GM12891 (cell line): ENCODE measurements at regions not wholly inside any gene's neighbourhood (a gene's known extent, or its start where the extent isn't known, plus 50 kb on each side); places are given as distances from the start of the nearest gene placed in this dataset.

Experiments used
- DNase-seq: peaks from one replicate; pipeline ENCODE4 v3.0.0; 2011; ENCODE audit warnings: low spot score; ENCODE audit not compliant: insufficient read length
- FAIRE-seq: peaks from 2 replicates; lab custom pipeline; 2011; peaks lifted over from hg19 to GRCh38; lab: Jason Lieb, UNC
- PAX5 ChIP-seq: IDR thresholded peaks from 2 replicates; pipeline ENCODE4 v1.6.1; 2011; ENCODE audit warnings: low read length, moderate library complexity, mild to moderate bottlenecking; ENCODE audit not compliant: insufficient read depth, severe bottlenecking
- POLR2A ChIP-seq: IDR thresholded peaks from 2 replicates; pipeline ENCODE4 v1.6.1; 2011; ENCODE audit warnings: low read depth, low read length, control low read depth
- POLR2AphosphoS5 ChIP-seq: IDR thresholded peaks from 2 replicates; pipeline ENCODE4 v1.6.1; 2011; ENCODE audit warnings: low read depth, low read length, control low read depth
- POU2F2 ChIP-seq: IDR thresholded peaks from 2 replicates; pipeline ENCODE4 v1.6.1; 2011; ENCODE audit warnings: low read depth, mild to moderate bottlenecking, control low read depth, low read length, moderate library complexity
- SPI1 ChIP-seq: IDR thresholded peaks from 2 replicates; pipeline ENCODE4 v1.6.1; 2011; ENCODE audit warnings: low read depth, low read length, control low read depth
- TAF1 ChIP-seq: IDR thresholded peaks from 2 replicates; pipeline ENCODE4 v1.6.1; 2011; ENCODE audit warnings: low read depth, low read length, control low read depth

- DNase-seq (no peak), FAIRE-seq (no peak)
- TF ChIP-seq TAF1 = no peak
- no peak for TF ChIP-seq PAX5
- TF ChIP-seq POLR2AphosphoS5 = no peak
- TF ChIP-seq POU2F2 = no peak
- TF ChIP-seq POLR2A = no peak
- no peak for TF ChIP-seq SPI1
Observed at GRCh38 chr18:78072375-78072774, 822.7 kb downstream of the GALR1 start.

GRCh38 chr18:78073275-78073674, 823.6 kb downstream of the GALR1 start:
- TF ChIP-seq POU2F2 (no peak), POLR2A (no peak), PAX5 (no peak), SPI1 (no peak), POLR2AphosphoS5 (no peak)
- DNase-seq = no peak
- FAIRE-seq = no peak

- FAIRE-seq (no peak), DNase-seq (no peak)
- no peak for TF ChIP-seq POU2F2
Observed at GRCh38 chr18:78074400-78075020, 824.9 kb downstream of the GALR1 start.

GRCh38 chr18:78080081-78080480, 830.4 kb downstream of the GALR1 start:
- TF ChIP-seq SPI1 (no peak), POU2F2 (no peak), POLR2A (no peak), TAF1 (no peak), POLR2AphosphoS5 (no peak)
- FAIRE-seq (no peak), DNase-seq (no peak)

- FAIRE-seq (no peak), DNase-seq (no peak)
- TF ChIP-seq PAX5 (no peak), POU2F2 (no peak), TAF1 (no peak), SPI1 (no peak), POLR2AphosphoS5 (no peak), POLR2A (no peak)
Observed at GRCh38 chr18:78080761-78081160, 831.1 kb downstream of the GALR1 start.

GRCh38 chr18:78082816-78083215, 833.2 kb downstream of the GALR1 start:
- no peak for DNase-seq

GRCh38 chr18:78085241-78086185, 835.9 kb downstream of the GALR1 start:
- no peak for DNase-seq
- no peak for TF ChIP-seq PAX5
- no peak for TF ChIP-seq POLR2AphosphoS5
- FAIRE-seq = no peak

More at GRCh38 chr18:78082816-78083215, 833.2 kb downstream of the GALR1 start:
- FAIRE-seq = no peak
- no peak for TF ChIP-seq SPI1
- TF ChIP-seq TAF1 = no peak

- FAIRE-seq = no peak
- no peak for DNase-seq
- TF ChIP-seq POLR2A = no peak
- no peak for TF ChIP-seq POLR2AphosphoS5
- no peak for TF ChIP-seq POU2F2
- TF ChIP-seq SPI1 = no peak
- no peak for TF ChIP-seq TAF1
- no peak for TF ChIP-seq PAX5
Observed at GRCh38 chr18:78086931-78087330, 837.3 kb downstream of the GALR1 start.

GRCh38 chr18:78087338-78087737, 837.7 kb downstream of the GALR1 start:
- DNase-seq (no peak), FAIRE-seq (no peak)
- TF ChIP-seq TAF1 = no peak
- no peak for TF ChIP-seq POU2F2
- no peak for TF ChIP-seq POLR2AphosphoS5
- TF ChIP-seq POLR2A = no peak

GRCh38 chr18:78090584-78090983, 840.9 kb downstream of the GALR1 start:
- DNase-seq (no peak), FAIRE-seq (no peak)
- no peak for TF ChIP-seq TAF1
- TF ChIP-seq POLR2A = no peak
- no peak for TF ChIP-seq PAX5
- no peak for TF ChIP-seq POLR2AphosphoS5
- no peak for TF ChIP-seq SPI1
- no peak for TF ChIP-seq POU2F2

GRCh38 chr18:78092901-78093300, 843.3 kb downstream of the GALR1 start:
- TF ChIP-seq TAF1 (no peak), POU2F2 (no peak), POLR2AphosphoS5 (no peak), PAX5 (no peak), SPI1 (no peak), POLR2A (no peak)
- DNase-seq (no peak), FAIRE-seq (no peak)
